ENCODE measurements at regions not wholly inside any gene's neighbourhood (a gene's known extent, or its start where the extent isn't known, plus 50 kb on each side); places are given as distances from the start of the nearest gene placed in this dataset.

DNA sequence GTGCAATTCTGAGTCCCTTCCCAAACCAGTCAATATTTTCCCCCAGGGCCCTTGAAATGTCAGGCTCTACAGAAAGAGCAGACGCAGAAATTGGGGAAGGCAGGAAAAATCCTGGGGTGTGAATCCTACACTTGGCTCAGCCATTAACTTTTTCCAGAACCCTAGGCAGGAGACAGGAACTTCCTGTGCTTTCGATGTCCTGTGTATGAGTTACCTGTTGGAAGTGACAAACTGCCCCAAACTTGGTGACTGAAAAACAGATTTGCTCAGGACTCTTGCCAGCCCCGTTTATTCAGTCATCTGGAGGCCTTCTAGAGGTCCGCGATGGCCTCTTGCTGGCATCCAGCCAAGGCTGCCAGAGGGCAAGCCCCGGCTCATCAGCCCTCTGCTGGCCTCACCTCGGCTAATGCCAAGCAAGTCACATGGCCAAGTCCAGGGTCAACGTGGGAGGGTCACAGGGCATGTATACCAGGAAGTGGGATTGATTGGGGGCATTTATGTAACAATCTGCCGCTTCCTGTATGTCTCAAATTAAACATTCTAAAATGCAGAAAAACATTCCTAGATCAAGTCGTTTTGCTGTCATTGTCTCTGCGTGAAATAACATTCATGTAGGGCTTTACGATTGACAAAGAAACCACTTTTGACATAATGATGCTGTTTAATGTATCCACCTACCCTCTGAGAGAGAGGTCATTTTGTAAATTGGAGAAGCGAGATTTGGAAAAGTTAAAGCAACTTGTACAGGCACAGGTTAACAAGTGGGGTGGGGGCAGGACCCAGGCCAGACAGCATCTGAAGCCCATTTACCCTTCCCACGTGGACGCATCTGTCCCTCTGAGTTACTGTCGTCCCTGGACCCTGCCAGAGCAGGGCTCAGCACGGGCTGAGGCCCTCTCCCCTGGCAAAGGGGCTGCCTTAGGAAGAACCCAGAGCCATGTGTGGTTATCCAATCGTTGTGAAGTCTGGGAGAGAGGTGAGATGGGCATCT lies 179.4 kb downstream of the INHBB start (continued):
- TF ChIP-seq, protein P1, sequence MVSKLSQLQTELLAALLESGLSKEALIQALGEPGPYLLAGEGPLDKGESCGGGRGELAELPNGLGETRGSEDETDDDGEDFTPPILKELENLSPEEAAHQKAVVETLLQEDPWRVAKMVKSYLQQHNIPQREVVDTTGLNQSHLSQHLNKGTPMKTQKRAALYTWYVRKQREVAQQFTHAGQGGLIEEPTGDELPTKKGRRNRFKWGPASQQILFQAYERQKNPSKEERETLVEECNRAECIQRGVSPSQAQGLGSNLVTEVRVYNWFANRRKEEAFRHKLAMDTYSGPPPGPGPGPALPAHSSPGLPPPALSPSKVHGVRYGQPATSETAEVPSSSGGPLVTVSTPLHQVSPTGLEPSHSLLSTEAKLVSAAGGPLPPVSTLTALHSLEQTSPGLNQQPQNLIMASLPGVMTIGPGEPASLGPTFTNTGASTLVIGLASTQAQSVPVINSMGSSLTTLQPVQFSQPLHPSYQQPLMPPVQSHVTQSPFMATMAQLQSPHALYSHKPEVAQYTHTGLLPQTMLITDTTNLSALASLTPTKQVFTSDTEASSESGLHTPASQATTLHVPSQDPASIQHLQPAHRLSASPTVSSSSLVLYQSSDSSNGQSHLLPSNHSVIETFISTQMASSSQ (IDR thresholded peaks at IDR 0.05; ENCODE audit: low read depth), result peak; percentile 53; the same call in 1 of the 2 replicates
- TF ChIP-seq, protein P1 (CRISPR knock-in tag; IDR thresholded peaks at IDR 0.05; ENCODE audit: borderline replicate concordance), result peak; percentile 38; the same call in 1 of the 2 replicates
- no peak for TF ChIP-seq FOXP1 (IDR thresholded peaks at IDR 0.05)
- peak; percentile 81 for TF ChIP-seq FOXP1 (CRISPR knock-in tag; IDR thresholded peaks at IDR 0.05)
- no peak for TF ChIP-seq XBP1 (CRISPR knock-in tag; IDR thresholded peaks at IDR 0.05)
- no peak for TF ChIP-seq NFYB (CRISPR knock-in tag; IDR thresholded peaks at IDR 0.05)
- no peak for TF ChIP-seq PAWR (CRISPR knock-in tag; IDR thresholded peaks at IDR 0.05; ENCODE audit: borderline replicate concordance)
- TF ChIP-seq ZNF605 (CRISPR knock-in tag; IDR thresholded peaks at IDR 0.05), result peak; percentile 83
- TF ChIP-seq RFX1 (IDR thresholded peaks at IDR 0.05), result no peak
- TF ChIP-seq MIER3 (CRISPR knock-in tag; IDR thresholded peaks at IDR 0.05; ENCODE audit: borderline replicate concordance), result peak; percentile 89
- 0 out of 2 replicates have a peak, but pooled peaks have one; percentile 22 for TF ChIP-seq ZBTB21 (CRISPR knock-in tag; IDR thresholded peaks at IDR 0.05)
- peak; percentile 82; the same call in 1 of the 2 replicates for TF ChIP-seq ZMAT3 (CRISPR knock-in tag; conservative IDR thresholded peaks at IDR 0.05)
- no peak for TF ChIP-seq ZNF101 (CRISPR knock-in tag; IDR thresholded peaks at IDR 0.05; ENCODE audit: borderline replicate concordance, low read depth)
- TF ChIP-seq, protein P2, sequence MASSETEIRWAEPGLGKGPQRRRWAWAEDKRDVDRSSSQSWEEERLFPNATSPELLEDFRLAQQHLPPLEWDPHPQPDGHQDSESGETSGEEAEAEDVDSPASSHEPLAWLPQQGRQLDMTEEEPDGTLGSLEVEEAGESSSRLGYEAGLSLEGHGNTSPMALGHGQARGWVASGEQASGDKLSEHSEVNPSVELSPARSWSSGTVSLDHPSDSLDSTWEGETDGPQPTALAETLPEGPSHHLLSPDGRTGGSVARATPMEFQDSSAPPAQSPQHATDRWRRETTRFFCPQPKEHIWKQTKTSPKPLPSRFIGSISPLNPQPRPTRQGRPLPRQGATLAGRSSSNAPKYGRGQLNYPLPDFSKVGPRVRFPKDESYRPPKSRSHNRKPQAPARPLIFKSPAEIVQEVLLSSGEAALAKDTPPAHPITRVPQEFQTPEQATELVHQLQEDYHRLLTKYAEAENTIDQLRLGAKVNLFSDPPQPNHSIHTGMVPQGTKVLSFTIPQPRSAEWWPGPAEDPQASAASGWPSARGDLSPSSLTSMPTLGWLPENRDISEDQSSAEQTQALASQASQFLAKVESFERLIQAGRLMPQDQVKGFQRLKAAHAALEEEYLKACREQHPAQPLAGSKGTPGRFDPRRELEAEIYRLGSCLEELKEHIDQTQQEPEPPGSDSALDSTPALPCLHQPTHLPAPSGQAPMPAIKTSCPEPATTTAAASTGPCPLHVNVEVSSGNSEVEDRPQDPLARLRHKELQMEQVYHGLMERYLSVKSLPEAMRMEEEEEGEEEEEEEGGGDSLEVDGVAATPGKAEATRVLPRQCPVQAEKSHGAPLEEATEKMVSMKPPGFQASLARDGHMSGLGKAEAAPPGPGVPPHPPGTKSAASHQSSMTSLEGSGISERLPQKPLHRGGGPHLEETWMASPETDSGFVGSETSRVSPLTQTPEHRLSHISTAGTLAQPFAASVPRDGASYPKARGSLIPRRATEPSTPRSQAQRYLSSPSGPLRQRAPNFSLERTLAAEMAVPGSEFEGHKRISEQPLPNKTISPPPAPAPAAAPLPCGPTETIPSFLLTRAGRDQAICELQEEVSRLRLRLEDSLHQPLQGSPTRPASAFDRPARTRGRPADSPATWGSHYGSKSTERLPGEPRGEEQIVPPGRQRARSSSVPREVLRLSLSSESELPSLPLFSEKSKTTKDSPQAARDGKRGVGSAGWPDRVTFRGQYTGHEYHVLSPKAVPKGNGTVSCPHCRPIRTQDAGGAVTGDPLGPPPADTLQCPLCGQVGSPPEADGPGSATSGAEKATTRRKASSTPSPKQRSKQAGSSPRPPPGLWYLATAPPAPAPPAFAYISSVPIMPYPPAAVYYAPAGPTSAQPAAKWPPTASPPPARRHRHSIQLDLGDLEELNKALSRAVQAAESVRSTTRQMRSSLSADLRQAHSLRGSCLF (CRISPR knock-in tag; IDR thresholded peaks at IDR 0.05; ENCODE audit: borderline replicate concordance), result no peak
- TF ChIP-seq ZNF224 (CRISPR knock-in tag; IDR thresholded peaks at IDR 0.05), result no peak
- TF ChIP-seq ZFAT (CRISPR knock-in tag; conservative IDR thresholded peaks at IDR 0.05), result no peak
- TF ChIP-seq, protein P3, sequence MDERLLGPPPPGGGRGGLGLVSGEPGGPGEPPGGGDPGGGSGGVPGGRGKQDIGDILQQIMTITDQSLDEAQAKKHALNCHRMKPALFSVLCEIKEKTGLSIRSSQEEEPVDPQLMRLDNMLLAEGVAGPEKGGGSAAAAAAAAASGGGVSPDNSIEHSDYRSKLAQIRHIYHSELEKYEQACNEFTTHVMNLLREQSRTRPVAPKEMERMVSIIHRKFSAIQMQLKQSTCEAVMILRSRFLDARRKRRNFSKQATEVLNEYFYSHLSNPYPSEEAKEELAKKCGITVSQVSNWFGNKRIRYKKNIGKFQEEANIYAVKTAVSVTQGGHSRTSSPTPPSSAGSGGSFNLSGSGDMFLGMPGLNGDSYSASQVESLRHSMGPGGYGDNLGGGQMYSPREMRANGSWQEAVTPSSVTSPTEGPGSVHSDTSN (CRISPR knock-in tag; IDR thresholded peaks at IDR 0.05), result no peak
- TF ChIP-seq NFRKB (IDR thresholded peaks at IDR 0.05), result no peak
- TF ChIP-seq, protein P4, sequence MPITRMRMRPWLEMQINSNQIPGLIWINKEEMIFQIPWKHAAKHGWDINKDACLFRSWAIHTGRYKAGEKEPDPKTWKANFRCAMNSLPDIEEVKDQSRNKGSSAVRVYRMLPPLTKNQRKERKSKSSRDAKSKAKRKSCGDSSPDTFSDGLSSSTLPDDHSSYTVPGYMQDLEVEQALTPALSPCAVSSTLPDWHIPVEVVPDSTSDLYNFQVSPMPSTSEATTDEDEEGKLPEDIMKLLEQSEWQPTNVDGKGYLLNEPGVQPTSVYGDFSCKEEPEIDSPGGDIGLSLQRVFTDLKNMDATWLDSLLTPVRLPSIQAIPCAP (CRISPR knock-in tag; IDR thresholded peaks at IDR 0.05; ENCODE audit: low read depth), result no peak
- TF ChIP-seq TEAD3 (CRISPR knock-in tag; optimal IDR thresholded peaks at IDR 0.05; ENCODE audit: borderline replicate concordance), result peak; percentile 94
